ENCODE measurements at regions not wholly inside any gene's neighbourhood (a gene's known extent, or its start where the extent isn't known, plus 50 kb on each side); places are given as distances from the start of the nearest gene placed in this dataset.

DNA sequence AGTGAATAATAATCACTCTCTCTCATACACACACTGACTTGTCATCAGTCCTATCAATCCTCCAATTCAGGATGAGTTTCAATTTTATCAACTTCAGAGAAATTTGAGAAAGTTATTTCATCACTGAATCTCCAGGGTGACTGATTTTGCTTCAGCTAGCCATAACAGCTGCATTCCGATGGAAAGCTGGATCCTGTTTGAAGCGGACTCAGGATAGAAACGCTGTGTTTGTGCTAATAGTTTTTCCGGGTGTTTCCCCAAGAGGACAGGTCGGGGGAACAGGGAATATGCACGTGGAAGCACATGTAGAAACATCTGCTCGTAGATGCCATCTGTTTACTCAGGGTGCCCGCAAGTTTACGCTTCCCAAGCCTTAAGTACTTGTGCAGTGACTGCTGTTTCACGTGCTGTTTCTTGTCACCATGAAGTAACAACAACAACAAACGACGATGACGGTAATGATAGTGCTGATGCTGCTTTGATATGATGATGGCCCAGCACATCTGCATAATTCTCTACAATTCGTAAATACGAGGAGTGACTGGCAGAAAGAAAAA lies 263.7 kb upstream of the DAPK1 start:
- Histone ChIP-seq H2AFZ (ENCODE audit: low read depth, low read length) (no peak overlapping the region), H3K9ac (replicated peaks; ENCODE audit: extremely low read depth, insufficient read depth, low read length) (no peak overlapping the region), H3K4me2 (ENCODE audit: insufficient read depth, low read length) (no peak overlapping the region), H3K4me1 (ENCODE audit: control insufficient read depth, extremely low read depth, insufficient read depth, low read length) (no peaks in the 10 kb centered on the region), H3K4me3 (replicated peaks in 1 of 3; ENCODE audit: insufficient read depth in 1 of 3, low read depth in 1 of 3, low read length in 3 of 3) (no peak overlapping the region), H3K27me3 (ENCODE audit: control insufficient read depth in 2 of 2, insufficient read depth in 2 of 2, low read length in 2 of 2) (no peaks in the 10 kb centered on the region), H4K20me1 (replicated peaks; ENCODE audit: control insufficient read depth, extremely low read depth, insufficient read depth, low read length) (no peaks in the 10 kb centered on the region), H3K9me3 (replicated peaks; ENCODE audit: control insufficient read depth, insufficient read depth, low read length) (no peaks in the 10 kb centered on the region), H3K9me1 (replicated peaks; ENCODE audit: control insufficient read depth, extremely low read depth, insufficient read depth, low read length) (no peaks in the 10 kb centered on the region), H3K36me3 (ENCODE audit: control insufficient read depth in 2 of 2, extremely low read depth in 1 of 2, insufficient read depth in 2 of 2, low read length in 2 of 2) (no peaks in the 10 kb centered on the region), H3K79me2 (ENCODE audit: control insufficient read depth, insufficient read depth, low read length) (no peaks in the 10 kb centered on the region), H3K27ac (ENCODE audit: insufficient read depth, low read depth, low read length) (no peak overlapping the region)
- dilution Hi-C loops (cut with MboI; ENCODE audit: extremely low pct_ligation_motif_present, low sequenced_read_pairs) (no loop called here), intact Hi-C loops (cut with micrococcal nuclease) (no loop called here)
- ChIA-PET CTCF (no interaction called here), POLR2A (no interaction called here)
- no peak for TF ChIP-seq MAX (IDR thresholded peaks at IDR 0.05; ENCODE audit: insufficient read depth, insufficient read length)
- TF ChIP-seq JUN (IDR thresholded peaks at IDR 0.05; ENCODE audit: borderline replicate concordance, insufficient read depth, insufficient read length, low read depth) = no peak
- no peak for TF ChIP-seq POLR2A (IDR thresholded peaks at IDR 0.05; ENCODE audit: low read depth, low read length)
- no peak for TF ChIP-seq MYC (IDR thresholded peaks at IDR 0.05; ENCODE audit: low read depth, low read length)
- no peak for TF ChIP-seq GATA2 (IDR thresholded peaks at IDR 0.05; ENCODE audit: insufficient read depth, insufficient read length, low read depth, low read length)
- TF ChIP-seq, protein P1, sequence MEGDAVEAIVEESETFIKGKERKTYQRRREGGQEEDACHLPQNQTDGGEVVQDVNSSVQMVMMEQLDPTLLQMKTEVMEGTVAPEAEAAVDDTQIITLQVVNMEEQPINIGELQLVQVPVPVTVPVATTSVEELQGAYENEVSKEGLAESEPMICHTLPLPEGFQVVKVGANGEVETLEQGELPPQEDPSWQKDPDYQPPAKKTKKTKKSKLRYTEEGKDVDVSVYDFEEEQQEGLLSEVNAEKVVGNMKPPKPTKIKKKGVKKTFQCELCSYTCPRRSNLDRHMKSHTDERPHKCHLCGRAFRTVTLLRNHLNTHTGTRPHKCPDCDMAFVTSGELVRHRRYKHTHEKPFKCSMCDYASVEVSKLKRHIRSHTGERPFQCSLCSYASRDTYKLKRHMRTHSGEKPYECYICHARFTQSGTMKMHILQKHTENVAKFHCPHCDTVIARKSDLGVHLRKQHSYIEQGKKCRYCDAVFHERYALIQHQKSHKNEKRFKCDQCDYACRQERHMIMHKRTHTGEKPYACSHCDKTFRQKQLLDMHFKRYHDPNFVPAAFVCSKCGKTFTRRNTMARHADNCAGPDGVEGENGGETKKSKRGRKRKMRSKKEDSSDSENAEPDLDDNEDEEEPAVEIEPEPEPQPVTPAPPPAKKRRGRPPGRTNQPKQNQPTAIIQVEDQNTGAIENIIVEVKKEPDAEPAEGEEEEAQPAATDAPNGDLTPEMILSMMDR (IDR thresholded peaks at IDR 0.05; ENCODE audit: extremely low read depth in 1 of 2, insufficient read depth in 1 of 2, low read depth in 1 of 2, low read length in 2 of 2) = no peak
- no peak for TF ChIP-seq POLR2AphosphoS5 (IDR thresholded peaks at IDR 0.05; ENCODE audit: insufficient read depth, low read depth, low read length)
- DNase-seq (ENCODE audit: low read depth, low spot score) = no peak
- FAIRE-seq = no peak
- no TSS peak for BruUV-seq (replicated peaks)

Measured in endothelial cell of umbilical vein (primary cell).